Parathyroid adenoma (tissue), 2 donors: ENCODE measurements at regions not wholly inside any gene's neighbourhood (a gene's known extent, or its start where the extent isn't known, plus 50 kb on each side); places are given as distances from the start of the nearest gene placed in this dataset.

Source experiments
- H2AFZ ChIP-seq: fragments of 300-600 bp; sonication (generic); one replicate; pipeline ENCODE4 v1.7.0; 2017; ENCODE audit warnings: antibody characterized with exemption, mild to moderate bottlenecking
- H3K27ac ChIP-seq: fragments of 300-600 bp; sonication (generic); one replicate; pipeline ENCODE4 v1.7.0; 2017
- H3K27me3 ChIP-seq: fragments of 300-600 bp; sonication (generic); one replicate; pipeline ENCODE4 v1.7.0; 2017; ENCODE audit warnings: low read length; ENCODE audit not compliant: control insufficient read depth, insufficient read depth
- H3K36me3 ChIP-seq: fragments of 300-600 bp; sonication (generic); one replicate; pipeline ENCODE4 v1.7.0; 2017; ENCODE audit warnings: low read length; ENCODE audit not compliant: control insufficient read depth, insufficient read depth
- H3K4me1 ChIP-seq: fragments of 300-600 bp; sonication (generic); one replicate; pipeline ENCODE4 v1.7.0; 2017; ENCODE audit warnings: control low read depth
- H3K4me2 ChIP-seq: fragments of 300-600 bp; sonication (generic); one replicate; pipeline ENCODE4 v1.7.0; 2017; ENCODE audit warnings: low read length
- H3K4me3 ChIP-seq: fragments of 300-600 bp; sonication (generic); one replicate; pipeline ENCODE4 v1.7.0; 2017; ENCODE audit warnings: low read depth, low read length
- H3K79me2 ChIP-seq: fragments of 300-600 bp; sonication (generic); one replicate; pipeline ENCODE4 v1.7.0; 2017; ENCODE audit warnings: control low read depth
- H3K9ac ChIP-seq: fragments of 300-600 bp; sonication (generic); one replicate; pipeline ENCODE4 v1.7.0; 2017; ENCODE audit warnings: mild to moderate bottlenecking
- H3K9me3 ChIP-seq: fragments of 300-600 bp; sonication (generic); one replicate; pipeline ENCODE4 v1.7.0; 2017; ENCODE audit warnings: low read length; ENCODE audit not compliant: control insufficient read depth
- CTCF ChIP-seq: fragments of 300-600 bp; sonication (generic); IDR thresholded peaks from one replicate; pipeline ENCODE4 v1.7.0; 2017; ENCODE audit warnings: antibody characterized with exemption, mild to moderate bottlenecking
- donor health status: primary hyperparathyroidism.

GRCh38 chr15:87732976-87733375 is 523.6 kb downstream of the NTRK3 start:
- no peak overlapping the region for H3K27ac ChIP-seq
- no peak overlapping the region for H2AFZ ChIP-seq
- H3K36me3 ChIP-seq: no peaks in the 10 kb centered on the region
- no peaks in the 10 kb centered on the region for H3K79me2 ChIP-seq
- no peak overlapping the region for H3K4me3 ChIP-seq
- no peak overlapping the region for H3K4me2 ChIP-seq
- no peaks in the 10 kb centered on the region for H3K9me3 ChIP-seq
- no peak overlapping the region for H3K9ac ChIP-seq
- H3K4me1 ChIP-seq: no peaks in the 10 kb centered on the region
- H3K27me3 ChIP-seq: no peaks in the 10 kb centered on the region
- TF ChIP-seq CTCF: no peak

DNA sequence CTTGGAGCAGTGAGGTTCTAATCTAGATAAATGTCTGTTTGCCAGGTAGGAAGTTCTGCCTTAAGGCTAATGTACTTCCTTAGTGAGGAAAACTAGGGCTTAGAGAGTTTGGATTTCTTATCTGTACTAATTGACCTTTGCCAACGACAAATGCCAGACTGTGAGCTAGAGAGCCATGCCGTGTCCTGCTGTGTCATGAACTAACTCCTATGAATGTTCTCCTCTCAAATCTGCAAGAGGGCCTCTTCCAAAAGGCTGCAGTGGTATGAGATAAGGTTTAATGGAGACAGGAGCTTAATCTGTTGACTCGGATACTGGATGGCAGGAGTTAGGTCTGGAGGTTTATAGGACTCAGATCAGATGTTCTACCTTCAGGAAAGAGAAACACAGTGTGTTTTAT is 524.9 kb downstream of the NTRK3 start:
- TF ChIP-seq CTCF: no peak
- no peak overlapping the region for H2AFZ ChIP-seq
- H3K4me2 ChIP-seq: no peak overlapping the region
- no peaks in the 10 kb centered on the region for H3K36me3 ChIP-seq
- H3K79me2 ChIP-seq: no peaks in the 10 kb centered on the region
- H3K9ac ChIP-seq: no peak overlapping the region
- no peak overlapping the region for H3K4me3 ChIP-seq
- H3K9me3 ChIP-seq: no peaks in the 10 kb centered on the region
- H3K4me1 ChIP-seq: no peaks in the 10 kb centered on the region
- H3K27me3 ChIP-seq: no peaks in the 10 kb centered on the region
- no peak overlapping the region for H3K27ac ChIP-seq

DNA sequence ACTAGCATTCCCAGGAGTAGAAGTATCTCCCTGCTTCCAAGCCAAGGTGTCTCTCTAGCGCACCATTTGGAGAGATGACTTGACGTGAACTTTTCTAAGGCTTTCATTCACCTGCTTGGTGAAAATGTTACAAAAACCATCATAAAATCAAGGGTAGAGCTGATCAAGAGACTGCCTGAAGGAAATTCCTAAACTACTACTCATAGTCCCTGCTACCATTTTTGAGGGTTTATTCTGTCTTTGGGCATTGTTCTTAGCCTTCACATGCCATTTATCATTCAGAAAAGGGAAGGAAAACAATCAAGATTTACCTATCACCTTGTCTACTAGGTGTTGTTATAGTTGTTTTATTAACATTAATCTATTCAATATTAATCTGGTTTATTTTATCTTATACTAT is 525.8 kb downstream of the NTRK3 start:
- H3K79me2 ChIP-seq: no peaks in the 10 kb centered on the region
- no peak for TF ChIP-seq CTCF
- no peak overlapping the region for H3K27ac ChIP-seq
- no peaks in the 10 kb centered on the region for H3K4me1 ChIP-seq
- H2AFZ ChIP-seq: no peak overlapping the region
- H3K4me2 ChIP-seq: no peak overlapping the region
- no peak overlapping the region for H3K9ac ChIP-seq
- H3K27me3 ChIP-seq: no peaks in the 10 kb centered on the region
- no peak overlapping the region for H3K4me3 ChIP-seq
- no peaks in the 10 kb centered on the region for H3K9me3 ChIP-seq
- H3K36me3 ChIP-seq: no peaks in the 10 kb centered on the region

DNA sequence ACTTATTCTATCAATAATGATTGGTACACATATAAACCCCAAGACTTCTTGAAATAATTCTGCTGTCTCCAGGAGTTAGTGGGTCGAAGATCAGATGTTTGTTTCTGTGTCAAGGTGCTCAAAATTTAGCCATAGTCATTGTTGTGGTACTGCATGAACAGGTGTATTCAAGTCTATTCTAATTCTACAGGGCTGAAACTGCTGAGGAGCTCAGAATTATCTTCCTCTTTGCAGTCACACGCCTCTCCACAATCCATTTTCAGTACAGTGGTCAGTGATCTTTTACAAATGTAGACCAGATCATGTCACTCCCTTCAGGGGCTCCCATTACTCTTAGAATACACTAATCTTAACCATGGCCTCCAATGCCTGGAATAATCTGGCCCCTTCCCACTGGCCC is 527.5 kb downstream of the NTRK3 start:
- no peaks in the 10 kb centered on the region for H3K4me1 ChIP-seq
- no peaks in the 10 kb centered on the region for H3K9me3 ChIP-seq
- no peak overlapping the region for H2AFZ ChIP-seq
- H3K36me3 ChIP-seq: no peaks in the 10 kb centered on the region
- H3K4me2 ChIP-seq: no peak overlapping the region
- H3K27me3 ChIP-seq: no peaks in the 10 kb centered on the region
- no peaks in the 10 kb centered on the region for H3K79me2 ChIP-seq
- H3K27ac ChIP-seq: no peak overlapping the region
- no peak for TF ChIP-seq CTCF
- no peak overlapping the region for H3K9ac ChIP-seq
- H3K4me3 ChIP-seq: no peak overlapping the region

GRCh38 chr15:87727073-87727472 is 529.5 kb downstream of the NTRK3 start:
- TF ChIP-seq CTCF: no peak
- Histone ChIP-seq H3K4me1 (no peaks in the 10 kb centered on the region), H3K36me3 (no peaks in the 10 kb centered on the region), H3K27ac (no peak overlapping the region), H3K9me3 (no peaks in the 10 kb centered on the region), H3K4me3 (no peak overlapping the region), H3K79me2 (no peaks in the 10 kb centered on the region), H2AFZ (no peak overlapping the region), H3K9ac (no peak overlapping the region), H3K27me3 (no peaks in the 10 kb centered on the region), H3K4me2 (no peak overlapping the region)
